CD4-positive, alpha-beta T cell treated with Interleukin-4 for 4 hours (primary cell): ENCODE measurements at regions not wholly inside any gene's neighbourhood (a gene's known extent, or its start where the extent isn't known, plus 50 kb on each side); places are given as distances from the start of the nearest gene placed in this dataset.
"Not testable (repeated sequence)": the region's sequence is repeated elsewhere in the genome, so short reads cannot be mapped to it uniquely, and the experiment has no call there.

ENCODE experiments used
- DNase-seq: peaks from one replicate; pipeline ENCODE4 v3.0.0-alpha.2; 2020

GRCh38 chr5:58357121-58357520 is 102.8 kb downstream of the PLK2 start:
- no peak for DNase-seq

- no peak for DNase-seq
Observed at GRCh38 chr5:58356662-58357061, 103.2 kb downstream of the PLK2 start.

GRCh38 chr5:58354827-58355226 is 105.1 kb downstream of the PLK2 start:
- DNase-seq = no peak

- no peak for DNase-seq
Observed at GRCh38 chr5:58353992-58354391, 105.9 kb downstream of the PLK2 start.

- DNase-seq = no peak
Observed at GRCh38 chr5:58351190-58351589, 108.7 kb downstream of the PLK2 start.

GRCh38 chr5:58348996-58349728 is 110.7 kb downstream of the PLK2 start:
- DNase-seq = no peak

- no peak for DNase-seq
Observed at GRCh38 chr5:58346041-58346440, 113.8 kb downstream of the PLK2 start.

GRCh38 chr5:58341476-58341875 is 118.4 kb downstream of the PLK2 start:
- DNase-seq = no peak

- no peak for DNase-seq
Observed at GRCh38 chr5:58335518-58335917, 124.4 kb downstream of the PLK2 start.

- DNase-seq = no peak
Observed at GRCh38 chr5:58334035-58334434, 125.9 kb downstream of the PLK2 start.

- DNase-seq = no peak
Observed at GRCh38 chr5:58330781-58331180, 129.1 kb downstream of the PLK2 start.

- DNase-seq = no peak
Observed at GRCh38 chr5:58327289-58327688, 132.6 kb downstream of the PLK2 start.

GRCh38 chr5:58326022-58326421 is 133.9 kb downstream of the PLK2 start:
- no peak for DNase-seq

- no peak for DNase-seq
Observed at GRCh38 chr5:58322453-58322852, 137.4 kb downstream of the PLK2 start.

- no peak for DNase-seq
Observed at GRCh38 chr5:58318468-58318867, 141.4 kb downstream of the PLK2 start.

GRCh38 chr5:58317808-58318207 is 142.1 kb downstream of the PLK2 start:
- no peak for DNase-seq

- DNase-seq = no peak
Observed at GRCh38 chr5:58317009-58317408, 142.9 kb downstream of the PLK2 start.

GRCh38 chr5:58315794-58316193 is 144.1 kb downstream of the PLK2 start:
- DNase-seq = no peak

GRCh38 chr5:58314356-58315210 is 145.3 kb downstream of the PLK2 start:
- DNase-seq = no peak

GRCh38 chr5:58312299-58312698 is 147.6 kb downstream of the PLK2 start:
- DNase-seq = no peak

- DNase-seq = no peak
Observed at GRCh38 chr5:58311526-58311925, 148.4 kb downstream of the PLK2 start.

GRCh38 chr5:58308384-58308783 is 151.5 kb downstream of the PLK2 start:
- not testable (repeated sequence) for DNase-seq

GRCh38 chr5:58300346-58300895 is 159.5 kb downstream of the PLK2 start:
- no peak for DNase-seq

GRCh38 chr5:58299256-58299655 is 160.6 kb downstream of the PLK2 start:
- DNase-seq = no peak
